ENCODE measurements at regions not wholly inside any gene's neighbourhood (a gene's known extent, or its start where the extent isn't known, plus 50 kb on each side); places are given as distances from the start of the nearest gene placed in this dataset.

DNA sequence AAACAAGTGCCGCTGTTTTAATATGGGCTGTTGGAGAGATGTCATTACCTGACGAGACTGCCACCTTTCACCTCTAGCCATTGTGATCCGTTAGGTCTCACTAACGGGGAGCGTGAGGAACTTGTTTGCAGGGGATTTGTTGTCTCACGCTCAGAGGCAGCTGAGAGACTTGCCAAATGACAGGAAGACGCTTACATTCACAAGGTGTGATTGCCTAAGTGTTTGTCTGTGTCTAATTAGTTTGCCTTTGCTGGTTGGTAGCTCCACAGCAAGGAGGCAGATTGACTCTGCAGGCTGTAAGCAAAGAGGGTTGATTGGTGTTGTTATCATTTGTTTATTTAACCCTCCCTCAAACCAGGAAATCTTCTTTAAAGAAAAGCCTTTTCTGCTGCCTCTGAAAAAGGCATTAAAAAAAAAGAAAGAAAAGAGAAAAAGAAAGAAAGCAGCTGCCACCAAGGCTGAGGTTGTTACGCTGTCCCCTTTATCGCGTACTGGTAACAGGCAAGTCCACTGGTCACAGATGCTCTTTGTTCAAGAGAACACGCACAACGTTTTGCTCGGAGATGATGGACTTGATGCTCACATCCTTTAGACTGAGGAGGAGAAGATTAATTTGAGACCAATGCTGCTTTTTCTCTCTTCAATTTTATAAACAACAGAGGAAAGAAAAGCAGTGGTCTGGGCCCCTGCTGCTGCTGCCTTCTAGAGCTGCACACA is 203.9 kb downstream of the ZNF326 start:
- TF ChIP-seq, protein P1, sequence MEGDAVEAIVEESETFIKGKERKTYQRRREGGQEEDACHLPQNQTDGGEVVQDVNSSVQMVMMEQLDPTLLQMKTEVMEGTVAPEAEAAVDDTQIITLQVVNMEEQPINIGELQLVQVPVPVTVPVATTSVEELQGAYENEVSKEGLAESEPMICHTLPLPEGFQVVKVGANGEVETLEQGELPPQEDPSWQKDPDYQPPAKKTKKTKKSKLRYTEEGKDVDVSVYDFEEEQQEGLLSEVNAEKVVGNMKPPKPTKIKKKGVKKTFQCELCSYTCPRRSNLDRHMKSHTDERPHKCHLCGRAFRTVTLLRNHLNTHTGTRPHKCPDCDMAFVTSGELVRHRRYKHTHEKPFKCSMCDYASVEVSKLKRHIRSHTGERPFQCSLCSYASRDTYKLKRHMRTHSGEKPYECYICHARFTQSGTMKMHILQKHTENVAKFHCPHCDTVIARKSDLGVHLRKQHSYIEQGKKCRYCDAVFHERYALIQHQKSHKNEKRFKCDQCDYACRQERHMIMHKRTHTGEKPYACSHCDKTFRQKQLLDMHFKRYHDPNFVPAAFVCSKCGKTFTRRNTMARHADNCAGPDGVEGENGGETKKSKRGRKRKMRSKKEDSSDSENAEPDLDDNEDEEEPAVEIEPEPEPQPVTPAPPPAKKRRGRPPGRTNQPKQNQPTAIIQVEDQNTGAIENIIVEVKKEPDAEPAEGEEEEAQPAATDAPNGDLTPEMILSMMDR (IDR thresholded peaks at IDR 0.05) = no peak
- no peak for TF ChIP-seq POLR2A (IDR thresholded peaks at IDR 0.05)

Measured in adrenal gland (tissue), 5 donors.